HepG2 (cell line): ENCODE measurements at regions not wholly inside any gene's neighbourhood (a gene's known extent, or its start where the extent isn't known, plus 50 kb on each side); places are given as distances from the start of the nearest gene placed in this dataset.

ENCODE experiments used
- ATAC-seq: fragments of 200-7000 bp; cut with Tn5 transposase; 3 replicates; pipeline ENCODE4 v1.9.1; 2020; ENCODE audit warnings: mild to moderate bottlenecking, moderate library complexity
- BruUV-seq: library from RNA; stranded (reverse); fragments of 400-500 nt; replicated peaks from 2 replicates; lab custom pipeline; 2021; lab: Mats Ljungman, UMichigan
- CTCF ChIA-PET: fragments of 300-600 bp; formaldehyde crosslinking; extraction: SDS; loops from one replicate; lab custom pipeline; 2021; ENCODE audit warnings: low total read pairs, inconsistent platforms, low intra/inter-chr PET ratio; lab: Yijun Ruan, JAX
- POLR2A ChIA-PET: fragments of 350-600 bp; sonication (Branson Sonifier 250); formaldehyde crosslinking; loops from one replicate; lab custom pipeline; 2020; ENCODE audit warnings: antibody characterized with exemption, inconsistent platforms; lab: Yijun Ruan, JAX
- DNase-seq: peaks from one replicate; pipeline ENCODE4 v3.0.0-alpha.2; 2015; ENCODE audit warnings: low spot score
- FAIRE-seq: peaks from 3 replicates; lab custom pipeline; 2011; peaks lifted over from hg19 to GRCh38; lab: Jason Lieb, UNC
- H2AFZ ChIP-seq: one replicate; pipeline ENCODE4 v1.6.1; 2011; ENCODE audit warnings: low read length, inconsistent platforms
- H3K27ac ChIP-seq: fragments of 300-600 bp; 3 replicates; pipeline ENCODE4 v1.8.0; 2011; ENCODE audit warnings: mixed run types, mild to moderate bottlenecking, mixed read lengths, low read length, inconsistent platforms; ENCODE audit not compliant: insufficient read depth; ENCODE audit errors: extremely low read length
- H3K27me3 ChIP-seq, 2 experiments: fragments of 200-600 bp in 1 of 2; 2 replicates in 1 of 2; 3 replicates in 1 of 2; pipeline versions ENCODE4 v1.6.0 to v1.8.0; 2011; ENCODE audit warnings: low read length in 2 of 2, mild to moderate bottlenecking in 2 of 2, moderate library complexity in 2 of 2, inconsistent platforms in 1 of 2; ENCODE audit not compliant: insufficient read depth in 2 of 2, control insufficient read depth in 1 of 2
- H3K36me3 ChIP-seq, 2 experiments: fragments of 200-600 bp in 1 of 2; replicated peaks in 1 of 2; 2 replicates in 1 of 2; 3 replicates in 1 of 2; pipeline versions ENCODE4 v1.5.1 to v1.8.0; 2011; ENCODE audit warnings: low read length in 2 of 2, inconsistent platforms in 1 of 2; ENCODE audit not compliant: insufficient read depth in 2 of 2, control insufficient read depth in 1 of 2
- H3K4me1 ChIP-seq: 2 replicates; pipeline ENCODE4 v1.5.1; 2012; ENCODE audit warnings: low read length, inconsistent platforms; ENCODE audit not compliant: insufficient read depth
- H3K4me2 ChIP-seq: 2 replicates; pipeline ENCODE4 v1.6.0; 2011; ENCODE audit warnings: low read depth, low read length, inconsistent platforms
- H3K4me3 ChIP-seq, 3 experiments: fragments of 200-600 bp in 1 of 3; sonication (generic), shearing (Covaris generic) in 1 of 3; replicated peaks in 1 of 3; 2 replicates each; pipeline ENCODE4 v1.5.1; 2011 to 2016; ENCODE audit warnings: low read length in 3 of 3, inconsistent platforms in 2 of 3, low read depth in 2 of 3, mild to moderate bottlenecking in 2 of 3, control low read depth in 1 of 3, mixed read lengths in 1 of 3; ENCODE audit not compliant: insufficient read depth in 1 of 3
- H3K79me2 ChIP-seq: one replicate; pipeline ENCODE4 v1.6.1; 2011; ENCODE audit warnings: low read length, inconsistent platforms; ENCODE audit not compliant: insufficient read depth
- H3K9ac ChIP-seq: 2 replicates; pipeline ENCODE4 v1.6.0; 2011; ENCODE audit warnings: mild to moderate bottlenecking, low read depth, low read length, inconsistent platforms; ENCODE audit not compliant: insufficient read depth
- H3K9me3 ChIP-seq: 2 replicates; pipeline ENCODE4 v1.5.1; 2012; ENCODE audit warnings: mild to moderate bottlenecking, low read length
- H4K20me1 ChIP-seq: 2 replicates; pipeline ENCODE4 v1.6.0; 2011; ENCODE audit warnings: inconsistent platforms, mild to moderate bottlenecking, low read length, moderate library complexity; ENCODE audit not compliant: insufficient read depth
- GLI4 ChIP-seq: sonication (generic); formaldehyde crosslinking; IDR thresholded peaks from 2 replicates; pipeline ENCODE4 v1.5.1; 2020; ENCODE audit warnings: missing genetic modification reagents, mild to moderate bottlenecking, moderate library complexity, borderline replicate concordance
- KDM6A ChIP-seq: IDR thresholded peaks from 2 replicates; pipeline ENCODE4 v1.6.1; 2016; ENCODE audit warnings: low read depth
- KLF13 ChIP-seq: sonication (generic); formaldehyde crosslinking; IDR thresholded peaks from 2 replicates; pipeline ENCODE4 v1.4.0; 2020; ENCODE audit warnings: mild to moderate bottlenecking, missing genetic modification reagents
- NFE2L1 ChIP-seq: sonication (generic); formaldehyde crosslinking; IDR thresholded peaks from 2 replicates; pipeline ENCODE4 v1.4.0; 2020; ENCODE audit warnings: missing genetic modification reagents, mild to moderate bottlenecking, borderline replicate concordance
- RBAK ChIP-seq: sonication (generic); formaldehyde crosslinking; IDR thresholded peaks from 2 replicates; pipeline ENCODE4 v1.5.1; 2020; ENCODE audit warnings: mild to moderate bottlenecking, missing genetic modification reagents
- ZBTB7B ChIP-seq: sonication (generic); formaldehyde crosslinking; IDR thresholded peaks from 2 replicates; pipeline ENCODE4 v1.4.0; 2020; ENCODE audit warnings: missing genetic modification reagents
- ZFP62 ChIP-seq: sonication (generic); formaldehyde crosslinking; IDR thresholded peaks from 2 replicates; pipeline ENCODE4 v1.4.0; 2020; ENCODE audit warnings: missing genetic modification reagents
- ZMYM4 ChIP-seq: sonication (generic); formaldehyde crosslinking; IDR thresholded peaks from 2 replicates; pipeline ENCODE4 v1.8.1; 2023; ENCODE audit warnings: mild to moderate bottlenecking, missing genetic modification reagents
- ZNF446 ChIP-seq: sonication (generic); formaldehyde crosslinking; IDR thresholded peaks from 2 replicates; pipeline ENCODE4 v1.5.0; 2020; ENCODE audit warnings: mild to moderate bottlenecking, missing genetic modification reagents
- ZNF510 ChIP-seq: sonication (generic); formaldehyde crosslinking; IDR thresholded peaks from 2 replicates; pipeline ENCODE4 v1.4.0; 2020; ENCODE audit warnings: low read depth, mild to moderate bottlenecking, missing genetic modification reagents
- ZNF558 ChIP-seq: sonication (generic); formaldehyde crosslinking; IDR thresholded peaks from 2 replicates; pipeline ENCODE4 v1.9.0; 2022; ENCODE audit warnings: mild to moderate bottlenecking, missing genetic modification reagents, borderline replicate concordance
- ZNF761 ChIP-seq: sonication (generic); formaldehyde crosslinking; conservative IDR thresholded peaks from 2 replicates; pipeline ENCODE4 v1.4.0; 2020; ENCODE audit warnings: mild to moderate bottlenecking, missing genetic modification reagents
- WGBS: methylation state at CpG from one replicate; pipeline ENCODE4 v1.1.6; 2017; ENCODE audit warnings: low lambda C conversion rate; 5-methylcytosine and 5-hydroxymethylcytosine counted together
- in situ Hi-C: cut with HindIII; loops from 2 replicates; pipeline ENCODE4 v1.10.0; 2017; ENCODE audit warnings: low pct_unique_long_range_greater_than_20kb; ENCODE audit not compliant: extremely low pct_ligation_motif_present
- intact Hi-C: fragments of 100-400 bp; cut with micrococcal nuclease; formaldehyde crosslinking; loops from one replicate; pipeline ENCODE4 v1.10.0; 2022; ENCODE audit not compliant: unreplicated experiment
- TF ChIP-seq, protein P1 (sequence below): sonication (generic); formaldehyde crosslinking; IDR thresholded peaks from 2 replicates; pipeline ENCODE4; 2020; ENCODE audit warnings: missing genetic modification reagents, mild to moderate bottlenecking, borderline replicate concordance
- TF ChIP-seq, protein P2 (sequence below): sonication (generic); formaldehyde crosslinking; IDR thresholded peaks from 2 replicates; pipeline ENCODE4 v1.4.0; 2020; ENCODE audit warnings: missing genetic modification reagents
- TF ChIP-seq, protein P3 (sequence below): sonication (generic); formaldehyde crosslinking; IDR thresholded peaks from 2 replicates; pipeline ENCODE4 v1.4.0; 2020; ENCODE audit warnings: missing genetic modification reagents

DNA sequence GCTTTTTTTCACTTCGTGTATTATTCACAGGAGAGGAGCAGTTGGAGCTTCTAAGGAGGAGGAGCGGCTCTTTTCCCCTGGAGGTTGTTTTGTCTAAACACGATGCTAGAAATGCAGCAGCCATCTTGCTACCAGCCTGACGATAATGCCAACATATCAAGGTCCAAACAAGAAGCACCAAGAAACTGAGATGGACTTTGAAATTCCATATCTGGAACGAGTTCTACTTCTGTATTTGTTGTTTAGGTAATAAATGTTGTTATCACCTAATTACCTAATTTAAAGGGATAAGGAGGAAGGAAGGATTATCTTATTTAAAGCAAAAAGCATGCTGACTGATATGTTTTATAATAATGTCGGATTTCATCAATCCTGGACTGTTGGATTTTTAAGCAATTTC is 174.4 kb upstream of the TMPO start:
- Histone ChIP-seq H3K4me1 (no peaks in the 10 kb centered on the region), H3K4me2 (no peak overlapping the region), H4K20me1 (no peaks in the 10 kb centered on the region), H3K79me2 (no peaks in the 10 kb centered on the region), H3K36me3 (no peaks in the 10 kb centered on the region), H2AFZ (no peak overlapping the region), H3K4me3 (no peak overlapping the region), H3K27ac (no peak overlapping the region), H3K9me3 (no peaks in the 10 kb centered on the region), H3K9ac (no peak overlapping the region), H3K27me3 (no peaks in the 10 kb centered on the region)
- ChIA-PET CTCF (no interaction called here), POLR2A (no interaction called here)
- FAIRE-seq (no peak), ATAC-seq (no peak), DNase-seq (no peak)
- intact Hi-C loops (no loop called here), in situ Hi-C loops (no loop called here)
- TF ChIP-seq ZNF510 (CRISPR knock-in tag) (no peak), ZNF558 (no peak), KDM6A (CRISPR knock-in tag) (no peak), RBAK (CRISPR knock-in tag) (no peak), ZBTB7B (CRISPR knock-in tag) (no peak), KLF13 (CRISPR knock-in tag) (no peak), ZMYM4 (CRISPR knock-in tag) (no peak), ZFP62 (CRISPR knock-in tag) (no peak), GLI4 (CRISPR knock-in tag) (no peak), NFE2L1 (CRISPR knock-in tag) (no peak), ZNF446 (no peak), ZNF761 (CRISPR knock-in tag) (no peak)
- TF ChIP-seq, protein P1, sequence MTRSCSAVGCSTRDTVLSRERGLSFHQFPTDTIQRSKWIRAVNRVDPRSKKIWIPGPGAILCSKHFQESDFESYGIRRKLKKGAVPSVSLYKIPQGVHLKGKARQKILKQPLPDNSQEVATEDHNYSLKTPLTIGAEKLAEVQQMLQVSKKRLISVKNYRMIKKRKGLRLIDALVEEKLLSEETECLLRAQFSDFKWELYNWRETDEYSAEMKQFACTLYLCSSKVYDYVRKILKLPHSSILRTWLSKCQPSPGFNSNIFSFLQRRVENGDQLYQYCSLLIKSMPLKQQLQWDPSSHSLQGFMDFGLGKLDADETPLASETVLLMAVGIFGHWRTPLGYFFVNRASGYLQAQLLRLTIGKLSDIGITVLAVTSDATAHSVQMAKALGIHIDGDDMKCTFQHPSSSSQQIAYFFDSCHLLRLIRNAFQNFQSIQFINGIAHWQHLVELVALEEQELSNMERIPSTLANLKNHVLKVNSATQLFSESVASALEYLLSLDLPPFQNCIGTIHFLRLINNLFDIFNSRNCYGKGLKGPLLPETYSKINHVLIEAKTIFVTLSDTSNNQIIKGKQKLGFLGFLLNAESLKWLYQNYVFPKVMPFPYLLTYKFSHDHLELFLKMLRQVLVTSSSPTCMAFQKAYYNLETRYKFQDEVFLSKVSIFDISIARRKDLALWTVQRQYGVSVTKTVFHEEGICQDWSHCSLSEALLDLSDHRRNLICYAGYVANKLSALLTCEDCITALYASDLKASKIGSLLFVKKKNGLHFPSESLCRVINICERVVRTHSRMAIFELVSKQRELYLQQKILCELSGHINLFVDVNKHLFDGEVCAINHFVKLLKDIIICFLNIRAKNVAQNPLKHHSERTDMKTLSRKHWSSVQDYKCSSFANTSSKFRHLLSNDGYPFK (CRISPR knock-in tag) = no peak
- TF ChIP-seq, protein P2, sequence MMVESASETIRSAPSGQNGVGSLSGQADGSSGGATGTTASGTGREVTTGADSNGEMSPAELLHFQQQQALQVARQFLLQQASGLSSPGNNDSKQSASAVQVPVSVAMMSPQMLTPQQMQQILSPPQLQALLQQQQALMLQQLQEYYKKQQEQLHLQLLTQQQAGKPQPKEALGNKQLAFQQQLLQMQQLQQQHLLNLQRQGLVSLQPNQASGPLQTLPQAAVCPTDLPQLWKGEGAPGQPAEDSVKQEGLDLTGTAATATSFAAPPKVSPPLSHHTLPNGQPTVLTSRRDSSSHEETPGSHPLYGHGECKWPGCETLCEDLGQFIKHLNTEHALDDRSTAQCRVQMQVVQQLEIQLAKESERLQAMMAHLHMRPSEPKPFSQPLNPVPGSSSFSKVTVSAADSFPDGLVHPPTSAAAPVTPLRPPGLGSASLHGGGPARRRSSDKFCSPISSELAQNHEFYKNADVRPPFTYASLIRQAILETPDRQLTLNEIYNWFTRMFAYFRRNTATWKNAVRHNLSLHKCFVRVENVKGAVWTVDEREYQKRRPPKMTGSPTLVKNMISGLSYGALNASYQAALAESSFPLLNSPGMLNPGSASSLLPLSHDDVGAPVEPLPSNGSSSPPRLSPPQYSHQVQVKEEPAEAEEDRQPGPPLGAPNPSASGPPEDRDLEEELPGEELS (CRISPR knock-in tag) = no peak
- TF ChIP-seq, protein P3, sequence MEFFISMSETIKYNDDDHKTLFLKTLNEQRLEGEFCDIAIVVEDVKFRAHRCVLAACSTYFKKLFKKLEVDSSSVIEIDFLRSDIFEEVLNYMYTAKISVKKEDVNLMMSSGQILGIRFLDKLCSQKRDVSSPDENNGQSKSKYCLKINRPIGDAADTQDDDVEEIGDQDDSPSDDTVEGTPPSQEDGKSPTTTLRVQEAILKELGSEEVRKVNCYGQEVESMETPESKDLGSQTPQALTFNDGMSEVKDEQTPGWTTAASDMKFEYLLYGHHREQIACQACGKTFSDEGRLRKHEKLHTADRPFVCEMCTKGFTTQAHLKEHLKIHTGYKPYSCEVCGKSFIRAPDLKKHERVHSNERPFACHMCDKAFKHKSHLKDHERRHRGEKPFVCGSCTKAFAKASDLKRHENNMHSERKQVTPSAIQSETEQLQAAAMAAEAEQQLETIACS (CRISPR knock-in tag) = no peak
- 23% methylated on average over 6 of the region's 6 CpGs for WGBS
- no TSS peak for BruUV-seq
